Body of pancreas (tissue), 4 donors: ENCODE measurements at regions not wholly inside any gene's neighbourhood (a gene's known extent, or its start where the extent isn't known, plus 50 kb on each side); places are given as distances from the start of the nearest gene placed in this dataset.

ENCODE experiments used
- CTCF ChIP-seq, 7 experiments: fragments of 450-650 bp in 4 of 7; fragments of 200-600 bp in 3 of 7; sonication (generic) in 3 of 7; IDR thresholded peaks; one replicate each; pipeline ENCODE4 v1.5.1; 2016 to 2019; ENCODE audit warnings: antibody characterized with exemption in 7 of 7
- POLR2A ChIP-seq, 3 donors: fragments of 450-650 bp; IDR thresholded peaks; one replicate each; pipeline ENCODE4 v1.6.1; 2016; ENCODE audit warnings: antibody characterized with exemption in 3 of 3, mild to moderate bottlenecking in 2 of 3

DNA sequence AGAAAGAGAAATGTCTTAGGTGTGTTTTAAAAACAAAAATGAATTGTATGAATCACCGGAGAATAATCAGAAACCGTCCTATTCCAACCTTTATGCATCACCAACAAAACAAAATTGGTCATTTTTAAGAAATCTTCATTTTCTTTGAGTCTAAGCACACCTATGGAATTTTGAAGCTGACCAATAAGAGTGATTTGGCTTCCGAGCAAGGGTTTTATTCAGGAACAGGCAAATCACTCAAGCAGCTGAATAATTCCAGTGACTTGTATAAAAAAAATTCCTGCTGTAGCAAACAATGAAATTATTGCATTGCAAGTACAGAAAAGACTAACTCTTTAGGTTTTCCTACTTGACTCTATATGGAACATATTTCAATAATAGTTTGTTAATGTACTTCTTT lies 83.8 kb upstream of the FNDC3B start:
- TF ChIP-seq POLR2A (IDR thresholded peaks at IDR 0.05) (no peak), CTCF (IDR thresholded peaks at IDR 0.05) (no peak)
